Fibroblast of villous mesenchyme (primary cell): ENCODE measurements at regions not wholly inside any gene's neighbourhood (a gene's known extent, or its start where the extent isn't known, plus 50 kb on each side); places are given as distances from the start of the nearest gene placed in this dataset.

Source experiments
- DNase-seq: peaks from one replicate; pipeline ENCODE4 v3.0.0-alpha.2; 2010; ENCODE audit warnings: low read depth
- H3K4me3 ChIP-seq: 2 replicates; pipeline ENCODE4 v1.5.1; 2011; ENCODE audit warnings: low read depth, mild to moderate bottlenecking, low read length
- TF ChIP-seq, protein P1 (sequence below): IDR thresholded peaks from 2 replicates; pipeline ENCODE4 v1.5.1; 2012; ENCODE audit warnings: low read depth, mild to moderate bottlenecking, low read length; ENCODE audit not compliant: insufficient read depth

DNA sequence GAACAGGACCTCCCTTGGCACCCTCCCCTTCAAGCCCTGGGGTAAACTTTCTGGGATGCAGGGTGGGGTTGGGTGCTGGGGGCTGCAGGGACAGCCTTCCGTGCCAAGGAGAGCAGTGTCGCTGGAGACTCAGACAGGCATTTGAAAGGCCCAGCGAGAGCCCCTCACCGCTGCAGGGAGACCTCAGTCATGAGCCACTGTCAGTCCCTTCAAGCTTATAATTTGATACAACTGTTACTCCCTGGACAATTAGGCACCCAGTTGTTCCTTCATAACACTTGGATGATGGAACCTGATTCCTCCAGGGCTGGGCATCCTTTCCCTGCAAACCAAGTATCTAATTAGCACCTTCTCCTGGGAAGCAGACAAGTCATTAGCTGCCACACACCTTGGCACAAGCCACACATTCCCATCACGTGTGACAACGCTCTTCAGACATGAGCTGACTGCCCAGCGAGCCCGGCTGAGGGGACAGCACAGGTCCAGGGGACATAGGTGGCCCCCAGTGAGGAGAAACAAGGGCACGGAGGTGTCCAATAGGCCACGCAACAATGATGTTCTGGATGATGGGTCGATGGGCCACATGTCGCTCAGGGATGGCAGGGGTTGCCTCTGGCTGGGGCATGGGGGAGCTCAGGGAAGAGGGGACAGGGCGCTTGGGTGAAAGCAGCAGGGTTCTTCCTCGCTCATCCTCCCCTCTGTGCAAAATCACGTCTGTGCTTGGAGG lies 59.6 kb downstream of the KCNF1 start:
- no peak for DNase-seq
- no peak overlapping the region for H3K4me3 ChIP-seq
- TF ChIP-seq, protein P1, sequence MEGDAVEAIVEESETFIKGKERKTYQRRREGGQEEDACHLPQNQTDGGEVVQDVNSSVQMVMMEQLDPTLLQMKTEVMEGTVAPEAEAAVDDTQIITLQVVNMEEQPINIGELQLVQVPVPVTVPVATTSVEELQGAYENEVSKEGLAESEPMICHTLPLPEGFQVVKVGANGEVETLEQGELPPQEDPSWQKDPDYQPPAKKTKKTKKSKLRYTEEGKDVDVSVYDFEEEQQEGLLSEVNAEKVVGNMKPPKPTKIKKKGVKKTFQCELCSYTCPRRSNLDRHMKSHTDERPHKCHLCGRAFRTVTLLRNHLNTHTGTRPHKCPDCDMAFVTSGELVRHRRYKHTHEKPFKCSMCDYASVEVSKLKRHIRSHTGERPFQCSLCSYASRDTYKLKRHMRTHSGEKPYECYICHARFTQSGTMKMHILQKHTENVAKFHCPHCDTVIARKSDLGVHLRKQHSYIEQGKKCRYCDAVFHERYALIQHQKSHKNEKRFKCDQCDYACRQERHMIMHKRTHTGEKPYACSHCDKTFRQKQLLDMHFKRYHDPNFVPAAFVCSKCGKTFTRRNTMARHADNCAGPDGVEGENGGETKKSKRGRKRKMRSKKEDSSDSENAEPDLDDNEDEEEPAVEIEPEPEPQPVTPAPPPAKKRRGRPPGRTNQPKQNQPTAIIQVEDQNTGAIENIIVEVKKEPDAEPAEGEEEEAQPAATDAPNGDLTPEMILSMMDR = no peak

DNA sequence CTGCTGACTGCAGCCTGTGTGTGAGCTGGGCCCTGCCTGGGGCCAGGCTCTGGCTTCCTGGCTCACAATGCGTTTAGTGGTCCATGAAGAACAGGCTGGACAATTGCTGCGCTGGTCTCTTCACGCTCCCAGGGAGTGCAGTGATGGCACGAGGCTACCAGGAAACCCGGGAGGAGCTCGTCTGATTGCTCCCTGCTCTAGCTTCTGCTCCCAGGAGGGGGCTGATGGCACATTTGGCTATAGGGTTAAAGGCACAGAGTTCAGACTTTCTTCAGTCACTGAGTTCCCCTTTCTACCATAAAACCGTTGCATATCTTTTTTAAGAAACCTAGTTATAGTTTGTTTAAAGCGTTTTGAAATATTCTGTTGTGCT lies 60.1 kb downstream of the KCNF1 start:
- no peak for DNase-seq
- no peak overlapping the region for H3K4me3 ChIP-seq
- TF ChIP-seq, protein P1 = no peak

DNA sequence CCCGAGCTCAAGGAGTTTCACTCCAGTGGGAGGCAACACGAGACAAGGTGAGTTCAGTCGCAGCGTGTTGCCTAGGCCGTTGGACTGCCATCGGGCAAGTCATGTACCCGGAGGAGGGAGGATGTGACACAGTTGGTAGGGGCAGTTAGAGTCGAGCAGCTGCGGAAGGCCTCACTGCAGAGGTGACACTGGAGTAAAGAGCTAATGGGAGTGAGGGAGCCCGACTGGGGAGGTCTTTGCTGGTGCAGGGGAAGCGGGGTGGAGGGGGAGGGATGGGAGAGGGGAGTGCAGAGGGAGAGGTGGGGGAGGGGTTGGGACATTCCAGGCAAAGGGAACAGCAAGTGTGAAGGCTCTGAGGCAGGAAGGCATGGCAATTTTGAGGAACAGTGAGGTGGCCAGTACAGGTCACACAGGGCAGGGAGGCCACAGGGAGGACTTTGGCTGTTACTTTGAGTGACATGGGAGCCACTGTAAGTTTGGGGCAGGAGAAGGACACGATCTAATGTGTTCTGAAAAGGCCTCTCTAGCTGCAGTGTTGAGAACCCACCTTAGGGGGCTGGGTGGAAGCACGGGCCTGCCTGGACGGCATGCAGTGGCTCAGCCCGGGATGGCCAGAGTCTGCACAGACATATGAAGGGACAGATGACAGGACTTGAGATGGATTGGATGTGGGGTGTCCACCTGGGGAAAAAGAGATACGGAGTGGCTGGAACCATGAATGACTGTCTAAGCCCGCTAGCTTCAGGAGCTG lies 61.1 kb downstream of the KCNF1 start:
- H3K4me3 ChIP-seq = no peak overlapping the region
- TF ChIP-seq, protein P1 = no peak
- no peak for DNase-seq

DNA sequence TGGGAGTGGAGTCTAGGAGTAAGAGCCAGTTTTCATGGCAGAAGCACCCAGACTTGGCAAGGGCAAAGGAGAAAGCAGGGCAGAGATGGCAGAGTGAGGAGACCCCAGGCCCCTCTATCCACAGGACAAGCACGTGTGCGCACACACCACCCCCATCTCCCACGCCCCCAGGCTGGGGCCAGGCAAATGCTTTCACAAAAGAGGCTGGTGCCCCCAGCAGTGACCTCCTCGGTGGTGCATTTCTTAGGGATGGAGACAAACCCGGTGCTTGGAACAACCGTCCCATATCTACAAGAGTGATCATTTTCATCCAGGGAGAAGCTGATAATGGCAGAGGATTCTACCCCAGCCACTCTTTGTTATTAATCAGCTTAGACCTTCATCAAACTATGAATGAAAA lies 62.0 kb downstream of the KCNF1 start:
- TF ChIP-seq, protein P1 = no peak
- H3K4me3 ChIP-seq = no peak overlapping the region
- DNase-seq = no peak

DNA sequence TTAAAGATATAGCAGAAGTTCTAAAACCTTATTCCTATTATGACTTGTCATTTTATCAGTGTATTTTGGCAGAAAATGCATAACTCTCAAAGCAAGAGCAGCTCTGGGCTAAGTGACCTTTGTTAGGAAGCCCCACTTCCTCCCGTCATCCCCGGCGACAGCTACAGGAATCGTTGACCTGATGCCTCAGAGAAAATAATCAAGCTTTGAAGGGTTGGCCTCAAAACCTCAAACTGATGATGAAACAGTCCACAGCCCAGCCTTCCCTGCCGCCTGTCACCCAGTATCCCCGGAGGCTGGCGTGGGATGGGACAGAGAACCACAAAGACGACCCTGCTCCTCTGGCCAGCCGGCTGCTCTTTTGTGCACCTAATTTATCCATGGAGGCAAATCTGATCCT lies 65.3 kb downstream of the KCNF1 start:
- no peak overlapping the region for H3K4me3 ChIP-seq
- TF ChIP-seq, protein P1 = no peak
- DNase-seq = no peak

DNA sequence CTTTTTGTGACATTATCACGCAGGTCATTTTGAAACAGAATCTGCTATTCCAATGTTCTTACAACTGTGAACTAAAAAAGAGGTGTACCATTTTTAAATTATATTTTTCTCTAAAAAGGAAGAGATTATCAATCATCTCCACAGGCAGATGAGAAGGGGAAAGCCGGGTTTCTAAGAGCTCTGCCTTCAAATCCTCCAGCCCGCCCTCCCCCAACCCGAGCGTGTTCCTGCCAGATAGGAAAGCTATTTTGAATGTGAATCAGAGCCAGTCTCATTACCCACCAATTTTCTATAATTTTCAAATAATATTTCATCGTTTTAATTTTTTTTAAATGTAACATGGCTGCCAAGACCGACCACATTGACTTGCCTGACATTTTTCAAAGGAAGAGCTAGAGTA lies 65.9 kb downstream of the KCNF1 start:
- H3K4me3 ChIP-seq = no peak overlapping the region
- no peak for DNase-seq
- TF ChIP-seq, protein P1 = no peak
